Thyroid gland (tissue), 4 donors: ENCODE measurements at regions not wholly inside any gene's neighbourhood (a gene's known extent, or its start where the extent isn't known, plus 50 kb on each side); places are given as distances from the start of the nearest gene placed in this dataset.

ENCODE experiments used
- POLR2A ChIP-seq, 2 donors: fragments of 450-650 bp; IDR thresholded peaks; one replicate each; pipeline ENCODE4 v1.6.1; 2017; ENCODE audit warnings: antibody characterized with exemption in 2 of 2, mild to moderate bottlenecking in 2 of 2, moderate library complexity in 1 of 2
- TF ChIP-seq, protein P1 (sequence below), 6 experiments: fragments of 200-600 bp in 3 of 6; fragments of 450-650 bp in 3 of 6; sonication (generic) in 3 of 6; IDR thresholded peaks; one replicate each; pipeline ENCODE4 v1.5.1; 2016 to 2019; ENCODE audit warnings: antibody characterized with exemption in 6 of 6, mild to moderate bottlenecking in 2 of 6, inconsistent platforms in 1 of 6, moderate library complexity in 1 of 6

GRCh38 chr13:78476910-78477309 is 126.4 kb downstream of the POU4F1 start:
- TF ChIP-seq, protein P1, sequence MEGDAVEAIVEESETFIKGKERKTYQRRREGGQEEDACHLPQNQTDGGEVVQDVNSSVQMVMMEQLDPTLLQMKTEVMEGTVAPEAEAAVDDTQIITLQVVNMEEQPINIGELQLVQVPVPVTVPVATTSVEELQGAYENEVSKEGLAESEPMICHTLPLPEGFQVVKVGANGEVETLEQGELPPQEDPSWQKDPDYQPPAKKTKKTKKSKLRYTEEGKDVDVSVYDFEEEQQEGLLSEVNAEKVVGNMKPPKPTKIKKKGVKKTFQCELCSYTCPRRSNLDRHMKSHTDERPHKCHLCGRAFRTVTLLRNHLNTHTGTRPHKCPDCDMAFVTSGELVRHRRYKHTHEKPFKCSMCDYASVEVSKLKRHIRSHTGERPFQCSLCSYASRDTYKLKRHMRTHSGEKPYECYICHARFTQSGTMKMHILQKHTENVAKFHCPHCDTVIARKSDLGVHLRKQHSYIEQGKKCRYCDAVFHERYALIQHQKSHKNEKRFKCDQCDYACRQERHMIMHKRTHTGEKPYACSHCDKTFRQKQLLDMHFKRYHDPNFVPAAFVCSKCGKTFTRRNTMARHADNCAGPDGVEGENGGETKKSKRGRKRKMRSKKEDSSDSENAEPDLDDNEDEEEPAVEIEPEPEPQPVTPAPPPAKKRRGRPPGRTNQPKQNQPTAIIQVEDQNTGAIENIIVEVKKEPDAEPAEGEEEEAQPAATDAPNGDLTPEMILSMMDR (IDR thresholded peaks at IDR 0.05) = no peak
- TF ChIP-seq POLR2A (IDR thresholded peaks at IDR 0.05) = no peak
